ENCODE measurements at regions not wholly inside any gene's neighbourhood (a gene's known extent, or its start where the extent isn't known, plus 50 kb on each side); places are given as distances from the start of the nearest gene placed in this dataset.

DNA sequence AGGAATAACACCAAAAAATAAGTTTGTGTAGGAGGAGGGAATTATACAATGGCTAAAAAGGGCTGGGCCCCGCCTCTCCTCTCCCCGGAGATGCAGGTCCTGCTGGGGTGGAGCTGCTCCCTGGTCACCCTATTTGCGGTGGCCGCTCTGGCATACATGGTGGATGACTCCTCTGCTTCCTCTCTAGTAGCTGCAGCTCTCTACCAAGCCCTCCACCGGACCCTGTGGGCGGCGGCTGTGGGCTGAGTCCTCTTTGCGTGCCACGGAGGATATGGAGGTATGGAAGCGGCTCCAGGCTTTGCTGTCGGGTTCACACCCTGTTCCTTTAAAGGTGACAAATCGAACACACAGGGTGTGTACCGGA lies 77.1 kb upstream of the SEC11C start:
- TF ChIP-seq CTCF (conservative IDR thresholded peaks at IDR 0.05; ENCODE audit: low read length) (no peak), EZH2phosphoT487 (IDR thresholded peaks at IDR 0.05; ENCODE audit: borderline replicate concordance, low read depth, low read length) (no peak)
